ENCODE measurements at regions not wholly inside any gene's neighbourhood (a gene's known extent, or its start where the extent isn't known, plus 50 kb on each side); places are given as distances from the start of the nearest gene placed in this dataset.

GRCh38 chr16:5605404-5605803, 507.8 kb upstream of the EEF2KMT start:
- TF ChIP-seq POLR2A (IDR thresholded peaks at IDR 0.05), result no peak
- TF ChIP-seq, protein P1, sequence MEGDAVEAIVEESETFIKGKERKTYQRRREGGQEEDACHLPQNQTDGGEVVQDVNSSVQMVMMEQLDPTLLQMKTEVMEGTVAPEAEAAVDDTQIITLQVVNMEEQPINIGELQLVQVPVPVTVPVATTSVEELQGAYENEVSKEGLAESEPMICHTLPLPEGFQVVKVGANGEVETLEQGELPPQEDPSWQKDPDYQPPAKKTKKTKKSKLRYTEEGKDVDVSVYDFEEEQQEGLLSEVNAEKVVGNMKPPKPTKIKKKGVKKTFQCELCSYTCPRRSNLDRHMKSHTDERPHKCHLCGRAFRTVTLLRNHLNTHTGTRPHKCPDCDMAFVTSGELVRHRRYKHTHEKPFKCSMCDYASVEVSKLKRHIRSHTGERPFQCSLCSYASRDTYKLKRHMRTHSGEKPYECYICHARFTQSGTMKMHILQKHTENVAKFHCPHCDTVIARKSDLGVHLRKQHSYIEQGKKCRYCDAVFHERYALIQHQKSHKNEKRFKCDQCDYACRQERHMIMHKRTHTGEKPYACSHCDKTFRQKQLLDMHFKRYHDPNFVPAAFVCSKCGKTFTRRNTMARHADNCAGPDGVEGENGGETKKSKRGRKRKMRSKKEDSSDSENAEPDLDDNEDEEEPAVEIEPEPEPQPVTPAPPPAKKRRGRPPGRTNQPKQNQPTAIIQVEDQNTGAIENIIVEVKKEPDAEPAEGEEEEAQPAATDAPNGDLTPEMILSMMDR (IDR thresholded peaks at IDR 0.05), result no peak
- intact Hi-C loops (cut with DNase I; ENCODE audit: low total_unique reads), result no loop called here
- Histone ChIP-seq H3K4me1 (no peaks in the 10 kb centered on the region), H3K9me3 (no peaks in the 10 kb centered on the region), H3K27me3 (no peaks in the 10 kb centered on the region), H3K27ac (no peak overlapping the region), H3K4me3 (no peak overlapping the region), H3K36me3 (ENCODE audit: low read depth, missing control alignments) (no peaks in the 10 kb centered on the region)
- DNase-seq, result no peak

DNA sequence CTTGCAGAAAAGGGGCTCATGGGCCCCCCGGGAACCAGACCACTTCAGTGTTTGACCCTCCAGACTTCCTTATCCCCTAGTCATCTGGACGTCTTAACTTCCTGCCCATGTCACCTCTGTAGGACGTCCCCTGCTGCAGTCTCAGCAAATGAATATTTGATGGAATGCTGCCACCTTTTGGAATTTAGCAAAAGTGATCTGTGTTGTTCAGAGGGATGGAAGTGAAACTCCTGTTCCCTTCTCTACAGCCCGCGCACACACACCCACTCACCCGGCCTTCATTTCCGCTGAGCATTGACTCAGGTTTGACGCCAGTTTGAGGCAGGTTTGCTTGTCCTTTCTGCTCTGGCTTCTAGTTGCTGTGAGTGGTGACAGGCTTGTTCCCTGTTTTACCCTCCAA, 507.2 kb upstream of the EEF2KMT start:
- no peaks in the 10 kb centered on the region for H3K9me3 ChIP-seq
- no peaks in the 10 kb centered on the region for H3K36me3 ChIP-seq (ENCODE audit: low read depth, missing control alignments)
- WGBS, 2 donors, result 49 to 52% methylated on average over 8 of the region's 8 CpGs
- no peaks in the 10 kb centered on the region for H3K27me3 ChIP-seq
- no peak overlapping the region for H3K4me3 ChIP-seq
- intact Hi-C loops (cut with DNase I; ENCODE audit: low total_unique reads), result no loop called here
- no peaks in the 10 kb centered on the region for H3K4me1 ChIP-seq
- DNase-seq, result no peak
- no peak overlapping the region for H3K27ac ChIP-seq
- TF ChIP-seq, protein P1 (IDR thresholded peaks at IDR 0.05), result no peak
- TF ChIP-seq POLR2A (IDR thresholded peaks at IDR 0.05), result no peak

DNA sequence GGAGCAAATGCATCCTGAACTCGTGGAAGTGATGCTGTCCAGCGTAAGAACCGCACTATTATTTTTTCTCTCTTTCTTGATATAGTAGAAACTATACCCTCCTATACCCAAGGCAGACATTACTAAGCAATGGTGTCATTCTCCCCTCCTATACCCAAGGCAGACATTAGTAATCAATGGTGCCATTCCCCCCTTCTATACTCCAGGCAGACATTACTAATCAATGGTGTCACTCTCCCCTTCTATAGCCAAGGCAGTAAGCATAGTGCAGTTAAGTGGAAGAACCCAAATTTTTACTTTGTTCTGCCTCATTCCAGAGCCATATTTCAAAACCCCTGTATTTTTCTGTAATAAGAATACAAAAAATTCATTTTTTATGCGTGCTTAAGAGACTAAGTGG, 506.2 kb upstream of the EEF2KMT start:
- intact Hi-C loops (cut with DNase I; ENCODE audit: low total_unique reads), result no loop called here
- Histone ChIP-seq H3K9me3 (no peaks in the 10 kb centered on the region), H3K27me3 (no peaks in the 10 kb centered on the region), H3K27ac (no peak overlapping the region), H3K4me3 (no peak overlapping the region), H3K36me3 (ENCODE audit: low read depth, missing control alignments) (no peaks in the 10 kb centered on the region), H3K4me1 (no peaks in the 10 kb centered on the region)
- no peak for DNase-seq
- WGBS, 2 donors, result 89% methylated on average over 4 of the region's 4 CpGs
- TF ChIP-seq POLR2A (IDR thresholded peaks at IDR 0.05), result no peak
- TF ChIP-seq, protein P1 (IDR thresholded peaks at IDR 0.05), result no peak

GRCh38 chr16:5601957-5602356, 504.4 kb upstream of the EEF2KMT start:
- Histone ChIP-seq H3K36me3 (ENCODE audit: low read depth, missing control alignments) (no peaks in the 10 kb centered on the region), H3K9me3 (no peaks in the 10 kb centered on the region), H3K27ac (no peak overlapping the region), H3K4me3 (no peak overlapping the region), H3K4me1 (no peaks in the 10 kb centered on the region), H3K27me3 (no peaks in the 10 kb centered on the region)
- DNase-seq, result no peak
- intact Hi-C loops (cut with DNase I; ENCODE audit: low total_unique reads), result no loop called here
- TF ChIP-seq, protein P1 (IDR thresholded peaks at IDR 0.05), result no peak
- TF ChIP-seq POLR2A (IDR thresholded peaks at IDR 0.05), result no peak
- 30 to 37% methylated on average over 1 of the region's 1 CpG for WGBS, 2 donors

DNA sequence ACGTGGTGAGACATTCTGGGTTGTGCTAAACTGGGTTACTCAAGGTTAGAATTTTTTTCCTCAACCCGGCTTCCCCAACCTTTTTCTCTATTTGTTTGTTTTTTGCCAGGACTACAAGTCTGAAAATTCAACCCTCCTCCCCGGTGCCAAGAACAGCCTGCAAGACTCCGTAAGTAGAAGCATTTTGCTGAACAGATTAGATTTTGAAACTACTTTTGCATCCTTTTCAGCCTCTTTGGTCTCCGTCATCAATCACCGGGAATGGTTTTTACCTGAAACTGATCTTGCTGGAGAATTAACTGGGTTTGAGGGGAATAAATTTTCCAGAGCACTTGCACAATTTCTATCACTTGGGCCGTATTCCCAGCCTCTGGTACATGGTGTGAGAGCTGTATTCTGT, 501.2 kb upstream of the EEF2KMT start:
- H3K4me3 ChIP-seq, result no peak overlapping the region
- no peak for DNase-seq
- H3K4me1 ChIP-seq, result no peaks in the 10 kb centered on the region
- H3K27me3 ChIP-seq, result no peaks in the 10 kb centered on the region
- no peaks in the 10 kb centered on the region for H3K36me3 ChIP-seq (ENCODE audit: low read depth, missing control alignments)
- WGBS, 2 donors, result 77 to 81% methylated on average over 7 of the region's 7 CpGs
- TF ChIP-seq, protein P1 (IDR thresholded peaks at IDR 0.05), result no peak
- TF ChIP-seq POLR2A (IDR thresholded peaks at IDR 0.05), result no peak
- H3K9me3 ChIP-seq, result no peaks in the 10 kb centered on the region
- intact Hi-C loops (cut with DNase I; ENCODE audit: low total_unique reads), result no loop called here
- no peak overlapping the region for H3K27ac ChIP-seq
